ENCODE measurements at regions not wholly inside any gene's neighbourhood (a gene's known extent, or its start where the extent isn't known, plus 50 kb on each side); places are given as distances from the start of the nearest gene placed in this dataset.

- TF ChIP-seq CTCF (IDR thresholded peaks at IDR 0.05) (no peak), POLR2A (IDR thresholded peaks at IDR 0.05) (no peak)
These were observed 62.7 kb downstream of the C16orf82 start for GRCh38 chr16:27129401-27129800.

All from right lobe of liver (tissue), 4 donors.